ENCODE measurements at regions not wholly inside any gene's neighbourhood (a gene's known extent, or its start where the extent isn't known, plus 50 kb on each side); places are given as distances from the start of the nearest gene placed in this dataset.

DNA sequence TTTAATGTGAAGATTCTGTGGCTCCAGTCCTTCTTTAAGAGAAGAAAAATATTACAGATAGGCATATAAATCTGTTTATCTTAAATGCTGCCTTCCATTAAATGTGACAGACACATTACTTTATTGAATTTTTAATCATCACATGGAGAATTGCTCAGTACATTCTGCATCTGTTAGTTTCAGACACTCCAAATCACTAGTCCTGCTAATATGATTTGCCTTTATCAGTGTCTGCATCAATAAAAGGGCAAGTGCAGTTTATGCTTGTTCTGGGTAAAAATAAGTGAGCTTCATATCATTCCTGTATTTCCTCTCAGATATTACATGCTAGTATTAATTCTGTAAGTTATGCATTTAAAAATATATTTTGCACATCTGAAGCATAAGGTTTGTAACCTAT is 666.4 kb downstream of the TECRL start:
- Histone ChIP-seq H3F3A (ENCODE audit: insufficient read depth, low read length) (no peaks in the 10 kb centered on the region), H3K27me3 (replicated peaks; ENCODE audit: insufficient read depth, low read length) (no peaks in the 10 kb centered on the region), H3K4me1 (ENCODE audit: low read length) (no peaks in the 10 kb centered on the region), H3K4me3 (ENCODE audit: low read length) (no peak overlapping the region), H3K4me2 (ENCODE audit: low read depth, low read length) (no peak overlapping the region), H2AFZ (ENCODE audit: low read length) (no peak overlapping the region), H4K20me1 (ENCODE audit: insufficient read depth, low read length) (no peaks in the 10 kb centered on the region), H3K27ac (ENCODE audit: low read length) (no peak overlapping the region), H3K79me2 (ENCODE audit: low read length) (no peaks in the 10 kb centered on the region), H3K9me2 (replicated peaks; ENCODE audit: insufficient read depth, low read length) (no peaks in the 10 kb centered on the region), H3K36me3 (replicated peaks; ENCODE audit: insufficient read depth, low read length) (no peaks in the 10 kb centered on the region), H3K9me3 (replicated peaks; ENCODE audit: insufficient read depth, low read length) (no peaks in the 10 kb centered on the region), H3K9ac (ENCODE audit: low read length) (no peak overlapping the region)
- TF ChIP-seq EZH2phosphoT487 (IDR thresholded peaks at IDR 0.05; ENCODE audit: low read length), result no peak
- TF ChIP-seq EZH2 (optimal IDR thresholded peaks at IDR 0.05; ENCODE audit: low read depth, low read length), result no peak
- TF ChIP-seq CTCF (IDR thresholded peaks at IDR 0.05; ENCODE audit: low read length), result no peak
- DNase-seq, result no peak

DNA sequence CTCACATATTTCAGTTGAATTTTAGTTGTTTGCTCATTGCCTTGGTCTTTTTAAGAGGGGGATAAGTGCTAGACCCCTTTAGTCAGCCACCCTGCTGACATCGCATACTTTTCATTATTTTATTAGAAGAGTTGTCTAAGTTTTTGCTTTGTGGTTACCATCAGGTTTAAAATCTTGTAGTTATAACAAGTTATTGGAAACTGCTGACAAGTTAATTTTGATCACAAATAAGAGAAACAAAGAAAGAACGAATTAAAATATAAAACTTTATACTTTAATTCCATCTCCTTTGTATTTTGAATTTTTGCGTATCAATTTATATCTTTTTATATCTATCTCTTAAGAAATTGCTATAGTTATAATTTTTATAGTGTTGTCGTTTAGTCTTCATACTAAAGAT is 679.7 kb downstream of the TECRL start:
- Histone ChIP-seq H3K4me3 (ENCODE audit: low read length) (no peak overlapping the region), H3K4me2 (ENCODE audit: low read depth, low read length) (no peak overlapping the region)
- DNase-seq, result no peak

GRCh38 chr4:63728480-63729177 is 680.6 kb downstream of the TECRL start:
- DNase-seq, result no peak
- Histone ChIP-seq H3K36me3 (replicated peaks; ENCODE audit: insufficient read depth, low read length) (no peaks in the 10 kb centered on the region), H3K27me3 (replicated peaks; ENCODE audit: insufficient read depth, low read length) (no peaks in the 10 kb centered on the region), H3K9ac (ENCODE audit: low read length) (no peak overlapping the region), H4K20me1 (ENCODE audit: insufficient read depth, low read length) (no peaks in the 10 kb centered on the region), H3K27ac (ENCODE audit: low read length) (no peak overlapping the region), H2AFZ (ENCODE audit: low read length) (no peak overlapping the region), H3K4me2 (ENCODE audit: low read depth, low read length) (no peak overlapping the region), H3K9me2 (replicated peaks; ENCODE audit: insufficient read depth, low read length) (no peaks in the 10 kb centered on the region), H3K79me2 (ENCODE audit: low read length) (no peaks in the 10 kb centered on the region), H3K4me3 (ENCODE audit: low read length) (no peak overlapping the region), H3F3A (ENCODE audit: insufficient read depth, low read length) (no peaks in the 10 kb centered on the region), H3K9me3 (replicated peaks; ENCODE audit: insufficient read depth, low read length) (no peaks in the 10 kb centered on the region), H3K4me1 (ENCODE audit: low read length) (no peaks in the 10 kb centered on the region)
- TF ChIP-seq EZH2phosphoT487 (IDR thresholded peaks at IDR 0.05; ENCODE audit: low read length), result no peak
- no peak for TF ChIP-seq EZH2 (optimal IDR thresholded peaks at IDR 0.05; ENCODE audit: low read depth, low read length)
- TF ChIP-seq CTCF (IDR thresholded peaks at IDR 0.05; ENCODE audit: low read length), result no peak

More for the DNA sequence above, 679.7 kb downstream of the TECRL start:
- no peaks in the 10 kb centered on the region for H3K9me2 ChIP-seq (replicated peaks; ENCODE audit: insufficient read depth, low read length)
- no peak overlapping the region for H3K9ac ChIP-seq (ENCODE audit: low read length)
- no peak overlapping the region for H2AFZ ChIP-seq (ENCODE audit: low read length)
- no peaks in the 10 kb centered on the region for H3F3A ChIP-seq (ENCODE audit: insufficient read depth, low read length)
- H3K36me3 ChIP-seq (replicated peaks; ENCODE audit: insufficient read depth, low read length), result no peaks in the 10 kb centered on the region
- TF ChIP-seq EZH2 (optimal IDR thresholded peaks at IDR 0.05; ENCODE audit: low read depth, low read length), result no peak
- no peak for TF ChIP-seq EZH2phosphoT487 (IDR thresholded peaks at IDR 0.05; ENCODE audit: low read length)
- TF ChIP-seq CTCF (IDR thresholded peaks at IDR 0.05; ENCODE audit: low read length), result no peak
- no peaks in the 10 kb centered on the region for H4K20me1 ChIP-seq (ENCODE audit: insufficient read depth, low read length)
- H3K27me3 ChIP-seq (replicated peaks; ENCODE audit: insufficient read depth, low read length), result no peaks in the 10 kb centered on the region
- H3K79me2 ChIP-seq (ENCODE audit: low read length), result no peaks in the 10 kb centered on the region
- H3K9me3 ChIP-seq (replicated peaks; ENCODE audit: insufficient read depth, low read length), result no peaks in the 10 kb centered on the region
- H3K4me1 ChIP-seq (ENCODE audit: low read length), result no peaks in the 10 kb centered on the region
- H3K27ac ChIP-seq (ENCODE audit: low read length), result no peak overlapping the region
